ENCODE measurements at regions not wholly inside any gene's neighbourhood (a gene's known extent, or its start where the extent isn't known, plus 50 kb on each side); places are given as distances from the start of the nearest gene placed in this dataset.
"Not testable (repeated sequence)": the region's sequence is repeated elsewhere in the genome, so short reads cannot be mapped to it uniquely, and the experiment has no call there.

GRCh38 chr11:19642185-19643158 is 70.2 kb upstream of the NAV2 start:
- H3K9me3 Mint-ChIP-seq = no peaks in the 10 kb centered on the region
- H3K27me3 Mint-ChIP-seq = no peaks in the 10 kb centered on the region
- no peak overlapping the region for H3K4me3 Mint-ChIP-seq
- no peak overlapping the region for H3K27ac Mint-ChIP-seq
- H3K4me1 Mint-ChIP-seq = no peaks in the 10 kb centered on the region
- no peaks in the 10 kb centered on the region for H3K36me3 Mint-ChIP-seq (ENCODE audit: low read depth)
- intact Hi-C loops (cut with micrococcal nuclease) = no loop called here
- no peak for DNase-seq

GRCh38 chr11:19639603-19640105 is 73.0 kb upstream of the NAV2 start:
- DNase-seq = no peak
- Mint-ChIP-seq H3K27me3 (no peaks in the 10 kb centered on the region), H3K36me3 (ENCODE audit: low read depth) (no peaks in the 10 kb centered on the region), H3K9me3 (no peaks in the 10 kb centered on the region), H3K4me3 (no peak overlapping the region), H3K27ac (no peak overlapping the region), H3K4me1 (no peaks in the 10 kb centered on the region)
- intact Hi-C loops (cut with micrococcal nuclease) = no loop called here

DNA sequence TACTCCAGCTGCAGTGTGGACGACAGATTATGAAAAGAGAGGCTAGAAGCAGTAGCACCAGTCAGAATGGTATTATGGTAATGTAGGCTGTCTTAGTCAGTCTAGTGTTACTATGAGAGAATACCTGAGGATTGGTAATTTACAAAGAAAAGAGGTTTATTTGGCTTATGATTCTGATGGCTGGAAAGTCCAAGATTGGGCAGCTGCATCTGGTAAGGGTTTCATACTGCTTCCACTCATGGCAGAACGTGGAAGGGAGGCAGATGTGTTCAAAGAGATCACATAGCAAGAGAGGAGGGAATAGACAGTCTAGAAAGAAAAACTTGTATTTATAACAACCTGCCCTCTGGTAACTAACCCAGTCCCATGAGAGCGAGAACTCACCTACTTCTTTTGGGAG is 77.3 kb upstream of the NAV2 start:
- no peaks in the 10 kb centered on the region for H3K27me3 Mint-ChIP-seq
- intact Hi-C loops (cut with micrococcal nuclease) = no loop called here
- H3K36me3 Mint-ChIP-seq (ENCODE audit: low read depth) = no peaks in the 10 kb centered on the region
- no peaks in the 10 kb centered on the region for H3K9me3 Mint-ChIP-seq
- no peak overlapping the region for H3K27ac Mint-ChIP-seq
- DNase-seq = no peak
- no peak overlapping the region for H3K4me3 Mint-ChIP-seq
- no peaks in the 10 kb centered on the region for H3K4me1 Mint-ChIP-seq

- no peaks in the 10 kb centered on the region for H3K27me3 Mint-ChIP-seq
- no peaks in the 10 kb centered on the region for H3K36me3 Mint-ChIP-seq (ENCODE audit: low read depth)
- no peaks in the 10 kb centered on the region for H3K9me3 Mint-ChIP-seq
- H3K4me1 Mint-ChIP-seq = no peaks in the 10 kb centered on the region
- H3K4me3 Mint-ChIP-seq = no peak overlapping the region
- H3K27ac Mint-ChIP-seq = no peak overlapping the region
- DNase-seq = no peak
- intact Hi-C loops (cut with micrococcal nuclease) = no loop called here
Measured at GRCh38 chr11:19633276-19633675, 79.4 kb upstream of the NAV2 start.

- H3K4me3 Mint-ChIP-seq = no peak overlapping the region
- H3K9me3 Mint-ChIP-seq = no peaks in the 10 kb centered on the region
Measured at GRCh38 chr11:19632499-19632834, 80.2 kb upstream of the NAV2 start.

DNA sequence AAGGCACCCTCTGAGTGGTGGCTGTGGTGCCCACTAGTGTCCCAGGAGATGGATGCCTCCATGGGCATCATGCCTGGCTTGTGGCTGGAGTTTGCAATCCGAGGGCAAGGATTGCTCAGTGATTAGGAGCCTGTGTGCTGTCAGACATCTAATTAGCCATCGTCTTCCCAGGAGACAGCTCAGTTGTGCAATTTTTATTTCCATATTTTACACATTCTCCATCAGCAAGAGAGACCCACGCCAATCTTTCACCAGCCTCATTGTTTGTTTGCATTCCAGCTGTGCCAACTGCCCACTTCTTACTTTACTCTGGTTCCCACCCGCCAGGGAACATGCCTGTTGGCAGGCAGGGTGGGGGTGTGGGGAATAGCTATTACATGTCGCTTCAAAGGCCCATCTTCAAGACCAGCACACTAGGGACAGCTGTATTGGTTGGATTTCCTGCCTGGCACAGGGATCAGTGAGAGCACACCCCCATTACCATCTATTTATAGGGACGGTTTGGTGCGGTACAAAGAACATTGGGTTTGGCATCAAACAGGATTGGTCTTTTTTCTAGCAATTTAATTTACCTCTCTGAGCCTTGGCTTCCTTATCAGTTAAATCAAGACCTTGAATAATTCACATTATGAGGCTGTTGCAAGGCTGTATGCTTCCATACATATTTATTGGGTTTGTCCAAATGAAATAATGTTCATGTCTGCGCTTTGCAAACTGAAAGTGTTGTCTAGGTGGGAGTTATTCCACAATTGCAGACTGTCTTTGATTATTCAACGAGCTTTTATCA is 80.7 kb upstream of the NAV2 start:
- Mint-ChIP-seq H3K4me1 (no peaks in the 10 kb centered on the region), H3K27me3 (no peaks in the 10 kb centered on the region), H3K9me3 (no peaks in the 10 kb centered on the region), H3K4me3 (no peak overlapping the region), H3K27ac (no peak overlapping the region), H3K36me3 (ENCODE audit: low read depth) (no peaks in the 10 kb centered on the region)
- intact Hi-C loops (cut with micrococcal nuclease) = no loop called here
- DNase-seq = no peak

More at GRCh38 chr11:19632499-19632834, 80.2 kb upstream of the NAV2 start:
- no peak for DNase-seq
- H3K27me3 Mint-ChIP-seq = no peaks in the 10 kb centered on the region
- intact Hi-C loops (cut with micrococcal nuclease) = no loop called here
- no peak overlapping the region for H3K27ac Mint-ChIP-seq
- H3K4me1 Mint-ChIP-seq = no peaks in the 10 kb centered on the region
- no peaks in the 10 kb centered on the region for H3K36me3 Mint-ChIP-seq (ENCODE audit: low read depth)

GRCh38 chr11:19628018-19628417 is 84.6 kb upstream of the NAV2 start:
- no peak overlapping the region for H3K27ac Mint-ChIP-seq
- intact Hi-C loops (cut with micrococcal nuclease) = no loop called here

DNA sequence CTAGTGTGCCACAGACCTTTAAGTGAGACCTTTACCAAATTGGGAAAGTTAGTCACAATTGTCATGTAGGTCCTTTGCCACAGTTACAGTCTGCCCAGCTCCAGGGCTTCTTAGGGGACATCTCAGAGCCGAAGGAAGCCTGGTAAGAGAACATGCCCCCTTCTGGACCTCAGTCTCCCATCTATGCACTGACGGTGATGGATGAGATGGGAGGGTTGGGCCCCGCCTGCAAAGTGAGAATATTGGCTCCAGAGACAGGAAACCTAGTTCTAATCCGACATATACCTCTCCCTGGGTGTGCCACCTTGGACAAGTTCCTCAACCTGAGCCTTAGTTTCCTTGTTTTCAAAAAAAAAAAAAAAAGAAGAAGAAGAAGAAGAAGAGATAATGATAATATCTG is 85.1 kb upstream of the NAV2 start:
- H3K27me3 Mint-ChIP-seq = no peaks in the 10 kb centered on the region
- intact Hi-C loops (cut with micrococcal nuclease) = no loop called here
- no peak for DNase-seq
- H3K36me3 Mint-ChIP-seq (ENCODE audit: low read depth) = no peaks in the 10 kb centered on the region
- H3K4me3 Mint-ChIP-seq = no peak overlapping the region
- no peak overlapping the region for H3K27ac Mint-ChIP-seq
- H3K4me1 Mint-ChIP-seq = no peaks in the 10 kb centered on the region
- H3K9me3 Mint-ChIP-seq = no peaks in the 10 kb centered on the region

More at GRCh38 chr11:19628018-19628417, 84.6 kb upstream of the NAV2 start:
- H3K36me3 Mint-ChIP-seq (ENCODE audit: low read depth) = no peaks in the 10 kb centered on the region
- H3K4me3 Mint-ChIP-seq = no peak overlapping the region
- DNase-seq = no peak
- no peaks in the 10 kb centered on the region for H3K4me1 Mint-ChIP-seq
- H3K27me3 Mint-ChIP-seq = no peaks in the 10 kb centered on the region
- no peaks in the 10 kb centered on the region for H3K9me3 Mint-ChIP-seq

GRCh38 chr11:19625438-19625837 is 87.2 kb upstream of the NAV2 start:
- no peak overlapping the region for H3K4me3 Mint-ChIP-seq
- no peaks in the 10 kb centered on the region for H3K36me3 Mint-ChIP-seq (ENCODE audit: low read depth)
- H3K9me3 Mint-ChIP-seq = peaks cover 3% of the 10 kb centered on the region
- no peak for DNase-seq
- intact Hi-C loops (cut with micrococcal nuclease) = no loop called here
- H3K27ac Mint-ChIP-seq = no peak overlapping the region
- no peaks in the 10 kb centered on the region for H3K4me1 Mint-ChIP-seq
- H3K27me3 Mint-ChIP-seq = no peaks in the 10 kb centered on the region

GRCh38 chr11:19617696-19618523 is 94.7 kb upstream of the NAV2 start:
- H3K36me3 Mint-ChIP-seq (ENCODE audit: low read depth) = no peaks in the 10 kb centered on the region
- H3K9me3 Mint-ChIP-seq = peaks cover 3% of the 10 kb centered on the region
- no peak overlapping the region for H3K4me3 Mint-ChIP-seq
- intact Hi-C loops (cut with micrococcal nuclease) = no loop called here
- H3K27me3 Mint-ChIP-seq = no peaks in the 10 kb centered on the region
- DNase-seq = no peak
- no peaks in the 10 kb centered on the region for H3K4me1 Mint-ChIP-seq
- no peak overlapping the region for H3K27ac Mint-ChIP-seq

GRCh38 chr11:19615341-19616183 is 97.1 kb upstream of the NAV2 start:
- DNase-seq = no peak
- Mint-ChIP-seq H3K9me3 (no peaks in the 10 kb centered on the region), H3K4me1 (no peaks in the 10 kb centered on the region), H3K27ac (no peak overlapping the region), H3K27me3 (no peaks in the 10 kb centered on the region), H3K36me3 (ENCODE audit: low read depth) (no peaks in the 10 kb centered on the region), H3K4me3 (no peak overlapping the region)
- intact Hi-C loops (cut with micrococcal nuclease) = no loop called here

- no peak overlapping the region for H3K4me3 Mint-ChIP-seq
- no peak overlapping the region for H3K27ac Mint-ChIP-seq
Measured at GRCh38 chr11:19614370-19614940, 98.2 kb upstream of the NAV2 start.

DNA sequence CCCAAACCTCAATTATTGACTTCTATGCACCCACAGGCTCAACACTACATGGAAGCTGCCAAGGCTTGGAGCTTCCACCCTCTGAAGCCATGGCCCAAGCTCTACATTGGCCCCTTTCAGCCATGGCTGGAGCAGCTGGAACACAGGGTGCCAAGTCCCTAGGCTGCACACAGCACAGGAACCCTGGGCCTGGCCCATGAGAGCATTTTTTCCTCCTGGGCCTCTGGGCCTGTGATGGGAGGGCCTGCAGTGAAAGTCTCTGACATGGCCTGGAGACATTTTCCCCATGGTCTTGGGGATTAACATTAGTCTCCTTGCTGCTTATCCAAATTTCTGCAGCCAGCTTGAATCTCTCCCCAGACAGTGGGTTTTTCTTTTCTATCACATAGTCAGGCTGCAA is 100.6 kb upstream of the NAV2 start:
- intact Hi-C loops (cut with micrococcal nuclease); DNase-seq; H3K9me3 Mint-ChIP-seq: not testable (repeated sequence)

More at GRCh38 chr11:19614370-19614940, 98.2 kb upstream of the NAV2 start:
- DNase-seq = no peak
- no peaks in the 10 kb centered on the region for H3K27me3 Mint-ChIP-seq
- intact Hi-C loops (cut with micrococcal nuclease) = no loop called here
- no peaks in the 10 kb centered on the region for H3K9me3 Mint-ChIP-seq
- no peaks in the 10 kb centered on the region for H3K36me3 Mint-ChIP-seq (ENCODE audit: low read depth)
- H3K4me1 Mint-ChIP-seq = no peaks in the 10 kb centered on the region

More for the DNA sequence above, 100.6 kb upstream of the NAV2 start:
- not testable (repeated sequence) for H3K4me1 Mint-ChIP-seq; H3K27ac Mint-ChIP-seq; H3K4me3 Mint-ChIP-seq; H3K36me3 Mint-ChIP-seq (ENCODE audit: low read depth); H3K27me3 Mint-ChIP-seq
